HCT116 (cell line): ENCODE measurements at regions not wholly inside any gene's neighbourhood (a gene's known extent, or its start where the extent isn't known, plus 50 kb on each side); places are given as distances from the start of the nearest gene placed in this dataset.

Source experiments
- ATAC-seq: fragments of 200-7000 bp; cut with Tn5 transposase; 2 replicates; pipeline ENCODE4 v1.9.1; 2020; ENCODE audit warnings: mild to moderate bottlenecking, moderate library complexity
- BruUV-seq: library from RNA; stranded (reverse); fragments of 400-500 nt; replicated peaks from 2 replicates; lab custom pipeline; 2021; lab: Mats Ljungman, UMichigan
- CTCF ChIA-PET: fragments of 300-600 bp; sonication (Branson Sonifier 250); formaldehyde crosslinking; loops from one replicate; lab custom pipeline; 2021; ENCODE audit warnings: antibody characterized with exemption; lab: Charles Lee
- POLR2A ChIA-PET: fragments of 300-600, 350-600 bp; sonication (Branson Sonifier 250); formaldehyde crosslinking; loops from one replicate; lab custom pipeline; 2021; ENCODE audit warnings: antibody characterized with exemption; lab: Charles Lee
- RAD21 ChIA-PET, 2 experiments: fragments of 300-600 bp; sonication (Branson Sonifier 250); formaldehyde crosslinking; loops; one replicate each; lab custom pipeline; 2023; ENCODE audit warnings: low total read pairs in 2 of 2; ENCODE audit not compliant: uncharacterized antibody in 2 of 2, unreplicated experiment in 2 of 2, low non-redundant PET in 1 of 2; lab: Charles Lee
- DNase-seq: peaks from one replicate; pipeline ENCODE4 v3.0.0-alpha.2; 2010; ENCODE audit warnings: low read depth, low spot score
- H2AFZ ChIP-seq: fragments of 200-600 bp; shearing (Covaris generic), sonication (generic); 2 replicates; pipeline ENCODE4 v1.6.1; 2017; ENCODE audit warnings: low read depth, mixed run types, mixed read lengths, antibody characterized with exemption, low read length; ENCODE audit not compliant: poor library complexity, severe bottlenecking
- H3K27ac ChIP-seq: 2 replicates; pipeline ENCODE4 v1.5.1; 2012; ENCODE audit warnings: low read depth, low read length
- H3K27me3 ChIP-seq: fragments of 200-600 bp; sonication (generic); 2 replicates; pipeline ENCODE4 v1.6.1; 2016; ENCODE audit warnings: mixed run types, low read length, mixed read lengths; ENCODE audit not compliant: insufficient read depth
- H3K36me3 ChIP-seq, 2 experiments: fragments of 200-500 bp in 1 of 2; fragments of 200-600 bp in 1 of 2; sonication (Bioruptor generic) in 1 of 2; sonication (generic) in 1 of 2; 2 replicates each; pipeline versions ENCODE4 v1.5.1 to v1.6.1; 2014 to 2016; ENCODE audit warnings: low read length in 2 of 2, inconsistent platforms in 1 of 2, mixed read lengths in 1 of 2, mixed run types in 1 of 2; ENCODE audit not compliant: insufficient read depth in 2 of 2, control insufficient read depth in 1 of 2
- H3K4me1 ChIP-seq, 2 experiments: fragments of 200-600 bp in 1 of 2; sonication (generic) in 1 of 2; 2 replicates each; pipeline versions ENCODE4 v1.5.1 to v1.6.1; 2012 to 2017; ENCODE audit warnings: low read length in 2 of 2, inconsistent platforms in 1 of 2, mild to moderate bottlenecking in 1 of 2, mixed read lengths in 1 of 2, mixed run types in 1 of 2, moderate library complexity in 1 of 2; ENCODE audit not compliant: insufficient read depth in 2 of 2, control insufficient read depth in 1 of 2
- H3K4me2 ChIP-seq: fragments of 200-600 bp; sonication (generic); 2 replicates; pipeline ENCODE4 v1.6.1; 2017; ENCODE audit warnings: mixed run types, low read length, mixed read lengths
- H3K4me3 ChIP-seq, 2 experiments: fragments of 200-600 bp in 1 of 2; sonication (generic) in 1 of 2; replicated peaks in 1 of 2; 2 replicates each; pipeline ENCODE4 v1.5.1; 2011 to 2016; ENCODE audit warnings: low read length in 2 of 2, control low read depth in 1 of 2, low read depth in 1 of 2, mild to moderate bottlenecking in 1 of 2, mixed read lengths in 1 of 2, mixed run types in 1 of 2
- H3K79me2 ChIP-seq: fragments of 200-600 bp; sonication (generic); 2 replicates; pipeline ENCODE4 v1.6.1; 2017; ENCODE audit warnings: mild to moderate bottlenecking, mixed run types, low read length, moderate library complexity, mixed read lengths; ENCODE audit not compliant: insufficient read depth
- H3K9ac ChIP-seq: fragments of 200-600 bp; sonication (generic); 2 replicates; pipeline ENCODE4 v1.6.1; 2016; ENCODE audit warnings: low read length, mixed read lengths
- H3K9me2 ChIP-seq: fragments of 200-600 bp; sonication (generic), shearing (Covaris generic); 2 replicates; pipeline ENCODE4 v1.6.1; 2017; ENCODE audit warnings: mixed run types, mild to moderate bottlenecking, moderate library complexity; ENCODE audit not compliant: insufficient read depth
- H3K9me3 ChIP-seq, 2 experiments: fragments of 200-500 bp in 1 of 2; fragments of 200-600 bp in 1 of 2; sonication (Bioruptor generic) in 1 of 2; sonication (generic) in 1 of 2; 2 replicates each; pipeline ENCODE4 v1.6.1; 2014 to 2017; ENCODE audit warnings: low read length in 2 of 2, mixed read lengths in 2 of 2, inconsistent platforms in 1 of 2, low read depth in 1 of 2, mild to moderate bottlenecking in 1 of 2, mixed run types in 1 of 2, moderate library complexity in 1 of 2; ENCODE audit not compliant: control insufficient read depth in 1 of 2, insufficient read depth in 1 of 2
- H4K20me1 ChIP-seq: fragments of 200-600 bp; sonication (generic), shearing (Covaris generic); 2 replicates; pipeline ENCODE4 v1.6.1; 2017; ENCODE audit warnings: mixed run types, mild to moderate bottlenecking, moderate library complexity; ENCODE audit not compliant: insufficient read depth
- EGR1 ChIP-seq: IDR thresholded peaks from 2 replicates; pipeline ENCODE4 v1.6.1; 2012; ENCODE audit warnings: low read depth
- EZH2 ChIP-seq: fragments of 200-600 bp; sonication (generic); IDR thresholded peaks from 2 replicates; pipeline ENCODE4 v1.6.1; 2017; ENCODE audit warnings: antibody characterized with exemption, mixed run types
- JUND ChIP-seq: IDR thresholded peaks from 2 replicates; pipeline ENCODE4 v1.6.1; 2012
- RAD21 ChIP-seq: IDR thresholded peaks from 2 replicates; pipeline ENCODE4 v1.6.1; 2012; ENCODE audit warnings: low read depth, mild to moderate bottlenecking
- SRF ChIP-seq: IDR thresholded peaks from 2 replicates; pipeline ENCODE4 v1.6.1; 2012; ENCODE audit warnings: low read depth
- YY1 ChIP-seq: IDR thresholded peaks from 2 replicates; pipeline ENCODE4 v1.6.1; 2011; ENCODE audit warnings: low read length, low read depth, moderate library complexity, mild to moderate bottlenecking; ENCODE audit not compliant: insufficient replicate concordance; ENCODE audit errors: extremely low read depth
- ZFX ChIP-seq: fragments of 450-650 bp; IDR thresholded peaks from 2 replicates; pipeline ENCODE4 v1.6.1; 2017
- intact Hi-C: fragments of 100-400 bp; cut with micrococcal nuclease; formaldehyde crosslinking; loops from 2 replicates; pipeline ENCODE4 v1.10.0; 2022
- TF ChIP-seq, protein P1 (sequence below): IDR thresholded peaks from 2 replicates; pipeline ENCODE4 v1.6.1; 2012; ENCODE audit warnings: low read depth
- TF ChIP-seq, protein P2 (sequence below), 3 experiments: fragments of 200-600 bp in 1 of 3; sonication (generic) in 1 of 3; IDR thresholded peaks in 2 of 3; conservative IDR thresholded peaks in 1 of 3; 2 replicates each; pipeline ENCODE4 v1.5.1; 2012 to 2017; ENCODE audit warnings: low read depth in 2 of 3, low read length in 2 of 3, antibody characterized with exemption in 1 of 3, borderline replicate concordance in 1 of 3, control low read depth in 1 of 3, mild to moderate bottlenecking in 1 of 3, mixed read lengths in 1 of 3, mixed run types in 1 of 3, moderate library complexity in 1 of 3; ENCODE audit not compliant: insufficient read depth in 1 of 3

DNA sequence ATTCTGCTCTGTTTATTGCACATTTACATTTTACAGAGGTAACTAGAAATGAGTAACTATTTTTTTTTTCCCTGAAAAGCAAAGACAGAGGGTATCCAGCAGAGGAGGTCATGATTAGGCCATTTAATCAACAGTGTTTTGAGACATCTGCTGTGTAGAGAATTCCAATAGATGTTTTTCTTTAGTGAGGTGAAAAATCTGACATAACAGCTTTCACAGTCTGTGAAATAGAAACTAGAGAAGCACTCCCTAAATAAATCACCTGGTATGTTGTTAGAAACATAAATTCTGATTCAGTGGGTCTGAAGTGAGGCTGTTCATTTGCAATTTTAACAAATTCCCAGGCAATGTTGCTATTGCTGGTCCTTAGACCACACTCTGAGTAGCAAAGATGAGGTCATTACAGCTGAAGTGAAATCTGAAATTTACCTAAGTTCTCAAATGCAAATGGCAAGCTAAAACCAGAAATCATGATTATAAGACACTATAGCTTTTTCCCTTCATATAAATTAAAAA, 329.2 kb upstream of the LRRC3B start:
- RAD21 ChIA-PET, result no interaction called here
- H3K4me1 ChIP-seq, result no peaks in the 10 kb centered on the region
- no peak overlapping the region for H3K27ac ChIP-seq
- CTCF ChIA-PET, result no interaction called here
- no peak overlapping the region for H3K4me2 ChIP-seq
- H3K79me2 ChIP-seq, result no peaks in the 10 kb centered on the region
- TF ChIP-seq, protein P1, sequence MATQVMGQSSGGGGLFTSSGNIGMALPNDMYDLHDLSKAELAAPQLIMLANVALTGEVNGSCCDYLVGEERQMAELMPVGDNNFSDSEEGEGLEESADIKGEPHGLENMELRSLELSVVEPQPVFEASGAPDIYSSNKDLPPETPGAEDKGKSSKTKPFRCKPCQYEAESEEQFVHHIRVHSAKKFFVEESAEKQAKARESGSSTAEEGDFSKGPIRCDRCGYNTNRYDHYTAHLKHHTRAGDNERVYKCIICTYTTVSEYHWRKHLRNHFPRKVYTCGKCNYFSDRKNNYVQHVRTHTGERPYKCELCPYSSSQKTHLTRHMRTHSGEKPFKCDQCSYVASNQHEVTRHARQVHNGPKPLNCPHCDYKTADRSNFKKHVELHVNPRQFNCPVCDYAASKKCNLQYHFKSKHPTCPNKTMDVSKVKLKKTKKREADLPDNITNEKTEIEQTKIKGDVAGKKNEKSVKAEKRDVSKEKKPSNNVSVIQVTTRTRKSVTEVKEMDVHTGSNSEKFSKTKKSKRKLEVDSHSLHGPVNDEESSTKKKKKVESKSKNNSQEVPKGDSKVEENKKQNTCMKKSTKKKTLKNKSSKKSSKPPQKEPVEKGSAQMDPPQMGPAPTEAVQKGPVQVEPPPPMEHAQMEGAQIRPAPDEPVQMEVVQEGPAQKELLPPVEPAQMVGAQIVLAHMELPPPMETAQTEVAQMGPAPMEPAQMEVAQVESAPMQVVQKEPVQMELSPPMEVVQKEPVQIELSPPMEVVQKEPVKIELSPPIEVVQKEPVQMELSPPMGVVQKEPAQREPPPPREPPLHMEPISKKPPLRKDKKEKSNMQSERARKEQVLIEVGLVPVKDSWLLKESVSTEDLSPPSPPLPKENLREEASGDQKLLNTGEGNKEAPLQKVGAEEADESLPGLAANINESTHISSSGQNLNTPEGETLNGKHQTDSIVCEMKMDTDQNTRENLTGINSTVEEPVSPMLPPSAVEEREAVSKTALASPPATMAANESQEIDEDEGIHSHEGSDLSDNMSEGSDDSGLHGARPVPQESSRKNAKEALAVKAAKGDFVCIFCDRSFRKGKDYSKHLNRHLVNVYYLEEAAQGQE, result no peak
- TF ChIP-seq EZH2 (no peak), SRF (no peak), JUND (no peak)
- no peaks in the 10 kb centered on the region for H3K27me3 ChIP-seq
- intact Hi-C loops, result no loop called here
- H3K9ac ChIP-seq, result no peak overlapping the region
- H3K4me3 ChIP-seq, result no peak overlapping the region
- H3K36me3 ChIP-seq, result no peaks in the 10 kb centered on the region
- BruUV-seq, result no TSS peak
- H3K9me2 ChIP-seq, result no peaks in the 10 kb centered on the region
- POLR2A ChIA-PET, result no interaction called here
- ATAC-seq, result no peak
- H4K20me1 ChIP-seq, result no peaks in the 10 kb centered on the region
- peaks cover 0 to 3% of the 10 kb centered on the region in 2 experiments; a peak in 1 of 4 replicates for H3K9me3 ChIP-seq
- no peak for DNase-seq
- H2AFZ ChIP-seq, result no peak overlapping the region

DNA sequence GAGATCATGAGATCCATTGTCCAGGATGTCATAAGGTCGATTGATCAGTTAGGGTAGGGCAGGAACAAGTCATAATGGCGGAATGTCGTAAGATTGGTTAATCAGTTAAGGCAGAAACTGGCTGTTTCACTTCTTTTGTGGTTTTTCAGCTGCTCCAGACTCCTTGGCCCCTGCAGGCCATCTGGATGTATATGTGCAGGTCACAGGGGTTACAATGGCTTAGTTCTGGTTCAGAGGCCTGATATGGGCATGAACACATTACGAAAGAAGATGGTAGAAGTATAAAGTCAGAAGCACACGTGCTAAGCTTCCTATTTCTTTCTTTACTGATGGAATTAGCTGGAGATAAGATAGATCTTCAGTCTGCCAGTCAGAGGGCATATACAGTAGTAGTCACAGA, 315.4 kb upstream of the LRRC3B start:
- H3K9me2 ChIP-seq, result no peaks in the 10 kb centered on the region
- no TSS peak for BruUV-seq
- H3K36me3 ChIP-seq, result no peaks in the 10 kb centered on the region
- no peak overlapping the region for H3K27ac ChIP-seq
- CTCF ChIA-PET, result no interaction called here
- POLR2A ChIA-PET, result no interaction called here
- H3K9ac ChIP-seq, result no peak overlapping the region
- intact Hi-C loops, result no loop called here
- no peak overlapping the region for H3K4me3 ChIP-seq
- peaks cover 0 to 6% of the 10 kb centered on the region in 2 experiments; a peak in 2 of 4 replicates for H3K9me3 ChIP-seq
- DNase-seq (no peak), ATAC-seq (no peak)
- H3K4me1 ChIP-seq, result no peaks in the 10 kb centered on the region
- no peaks in the 10 kb centered on the region for H3K79me2 ChIP-seq
- TF ChIP-seq, protein P2, sequence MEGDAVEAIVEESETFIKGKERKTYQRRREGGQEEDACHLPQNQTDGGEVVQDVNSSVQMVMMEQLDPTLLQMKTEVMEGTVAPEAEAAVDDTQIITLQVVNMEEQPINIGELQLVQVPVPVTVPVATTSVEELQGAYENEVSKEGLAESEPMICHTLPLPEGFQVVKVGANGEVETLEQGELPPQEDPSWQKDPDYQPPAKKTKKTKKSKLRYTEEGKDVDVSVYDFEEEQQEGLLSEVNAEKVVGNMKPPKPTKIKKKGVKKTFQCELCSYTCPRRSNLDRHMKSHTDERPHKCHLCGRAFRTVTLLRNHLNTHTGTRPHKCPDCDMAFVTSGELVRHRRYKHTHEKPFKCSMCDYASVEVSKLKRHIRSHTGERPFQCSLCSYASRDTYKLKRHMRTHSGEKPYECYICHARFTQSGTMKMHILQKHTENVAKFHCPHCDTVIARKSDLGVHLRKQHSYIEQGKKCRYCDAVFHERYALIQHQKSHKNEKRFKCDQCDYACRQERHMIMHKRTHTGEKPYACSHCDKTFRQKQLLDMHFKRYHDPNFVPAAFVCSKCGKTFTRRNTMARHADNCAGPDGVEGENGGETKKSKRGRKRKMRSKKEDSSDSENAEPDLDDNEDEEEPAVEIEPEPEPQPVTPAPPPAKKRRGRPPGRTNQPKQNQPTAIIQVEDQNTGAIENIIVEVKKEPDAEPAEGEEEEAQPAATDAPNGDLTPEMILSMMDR (IDR thresholded peaks at IDR 0.05 in 2 of 3, conservative IDR thresholded peaks at IDR 0.05 in 1 of 3; ENCODE audit: borderline replicate concordance in 1 of 3, insufficient read depth in 1 of 3, low read depth in 2 of 3, low read length in 2 of 3), result no peak
- TF ChIP-seq YY1 (no peak), RAD21 (no peak), EGR1 (no peak), JUND (no peak), ZFX (no peak)
- RAD21 ChIA-PET, result no interaction called here
- no peaks in the 10 kb centered on the region for H4K20me1 ChIP-seq
- no peak overlapping the region for H3K4me2 ChIP-seq
- no peaks in the 10 kb centered on the region for H3K27me3 ChIP-seq
- H2AFZ ChIP-seq, result no peak overlapping the region
